B cell (primary cell): ENCODE measurements at regions not wholly inside any gene's neighbourhood (a gene's known extent, or its start where the extent isn't known, plus 50 kb on each side); places are given as distances from the start of the nearest gene placed in this dataset.

Experiments
- ATAC-seq: fragments of 200-7000 bp; cut with Tn5 transposase; one replicate; pipeline ENCODE4 v1.10.0; 2021; ENCODE audit warnings: low read depth, mild to moderate bottlenecking, moderate number of reproducible peaks, moderate library complexity
- CTCF ChIA-PET: fragments of 350-600 bp; sonication (Branson Sonifier 250); formaldehyde crosslinking; loops from one replicate; lab custom pipeline; 2021; ENCODE audit warnings: antibody characterized with exemption, inconsistent platforms; lab: Charles Lee
- POLR2A ChIA-PET: fragments of 350-600 bp; sonication (Branson Sonifier 250); formaldehyde crosslinking; loops from one replicate; lab custom pipeline; 2021; ENCODE audit warnings: antibody characterized with exemption; lab: Charles Lee
- DNase-seq: peaks from one replicate; pipeline ENCODE4 v3.0.0; 2013
- H2AFZ ChIP-seq: 2 replicates; pipeline ENCODE4 v1.6.1; 2012; ENCODE audit warnings: mild to moderate bottlenecking, low read depth, low read length; ENCODE audit not compliant: insufficient read depth, poor library complexity, severe bottlenecking
- H3K27ac ChIP-seq, 2 donors: 1 replicate in 1 of 2; 2 replicates in 1 of 2; pipeline ENCODE4 v1.5.1; 2012 to 2013; ENCODE audit warnings: low read length in 2 of 2, mild to moderate bottlenecking in 2 of 2, moderate library complexity in 1 of 2
- H3K27me3 ChIP-seq, 4 experiments: fragments of 200-600 bp in 1 of 4; sonication (generic) in 1 of 4; replicated peaks in 1 of 4; 1 replicate in 2 of 4; 2 replicates in 2 of 4; pipeline versions ENCODE4 v1.6.1 to v1.7.0; 2013 to 2016; ENCODE audit warnings: low read length in 3 of 4, mild to moderate bottlenecking in 2 of 4, mixed read lengths in 1 of 4, moderate library complexity in 1 of 4; ENCODE audit not compliant: insufficient read depth in 4 of 4, control insufficient read depth in 3 of 4; ENCODE audit errors: control extremely low read depth in 1 of 4
- H3K36me3 ChIP-seq, 2 experiments: replicated peaks in 1 of 2; 1 replicate in 1 of 2; 2 replicates in 1 of 2; pipeline versions ENCODE4 v1.6.1 to v1.7.1; 2013; ENCODE audit warnings: low read length in 1 of 2; ENCODE audit not compliant: insufficient read depth in 2 of 2, control insufficient read depth in 1 of 2; ENCODE audit errors: control extremely low read depth in 1 of 2, extremely low read depth in 1 of 2
- H3K4me1 ChIP-seq, 2 donors: fragments of 200-600 bp in 1 of 2; sonication (generic) in 1 of 2; 1 replicate in 1 of 2; 2 replicates in 1 of 2; pipeline versions ENCODE4 v1.5.1 to v1.6.1; 2013 to 2017; ENCODE audit warnings: low read length in 2 of 2; ENCODE audit not compliant: control insufficient read depth in 2 of 2, insufficient read depth in 2 of 2
- H3K4me2 ChIP-seq: replicated peaks from 2 replicates; pipeline ENCODE3; 2012; ENCODE audit warnings: mild to moderate bottlenecking, low read depth, low read length; ENCODE audit not compliant: poor library complexity, severe bottlenecking
- H3K4me3 ChIP-seq, 5 experiments: fragments of 200-600 bp in 1 of 5; sonication (generic) in 1 of 5; 1 replicate in 3 of 5; 2 replicates in 2 of 5; pipeline versions ENCODE4 v1.5.1 to v1.7.0; 2011 to 2016; ENCODE audit warnings: low read length in 4 of 5, mild to moderate bottlenecking in 4 of 5, low read depth in 2 of 5, control low read depth in 1 of 5, moderate library complexity in 1 of 5; ENCODE audit not compliant: insufficient read depth in 1 of 5; ENCODE audit errors: control extremely low read depth in 1 of 5, extremely low read depth in 1 of 5
- H3K79me2 ChIP-seq: fragments of 200-600 bp; sonication (generic); one replicate; pipeline ENCODE4 v1.6.0; 2016; ENCODE audit warnings: low read length; ENCODE audit not compliant: control insufficient read depth, insufficient read depth
- H3K9ac ChIP-seq: fragments of 200-600 bp; sonication (generic); 2 replicates; pipeline ENCODE4 v1.6.1; 2017; ENCODE audit warnings: mild to moderate bottlenecking, low read length, moderate library complexity
- H3K9me3 ChIP-seq, 3 donors: one replicate each; pipeline versions ENCODE4 v1.6.1 to v1.7.1; 2013; ENCODE audit warnings: low read length in 2 of 3; ENCODE audit not compliant: control insufficient read depth in 2 of 3, insufficient read depth in 1 of 3; ENCODE audit errors: control extremely low read depth in 1 of 3
- H4K20me1 ChIP-seq: 2 replicates; pipeline ENCODE4 v1.6.0; 2012; ENCODE audit warnings: mild to moderate bottlenecking, low read length; ENCODE audit not compliant: insufficient read depth, control insufficient read depth, poor library complexity, severe bottlenecking
- H3K27ac Mint-ChIP-seq: one replicate; pipeline ENCODE4 v1.8.0; 2021; ENCODE audit warnings: mixed read lengths
- H3K27me3 Mint-ChIP-seq: one replicate; pipeline ENCODE4 v1.8.0; 2021; ENCODE audit warnings: mixed read lengths
- H3K4me1 Mint-ChIP-seq: one replicate; pipeline ENCODE4 v1.8.0; 2021; ENCODE audit warnings: mixed read lengths
- H3K4me3 Mint-ChIP-seq: one replicate; pipeline ENCODE4 v1.8.0; 2021; ENCODE audit warnings: mixed read lengths
- H3K9me3 Mint-ChIP-seq: one replicate; pipeline ENCODE4 v1.8.0; 2022; ENCODE audit warnings: mixed read lengths; ENCODE audit not compliant: insufficient read depth
- EZH2 ChIP-seq: IDR thresholded peaks from 2 replicates; pipeline ENCODE4 v1.6.1; 2012; ENCODE audit warnings: borderline replicate concordance, low read depth, mild to moderate bottlenecking, moderate library complexity, low read length; ENCODE audit not compliant: insufficient read depth, poor library complexity, severe bottlenecking
- WGBS: methylation state at CpG from one replicate; pipeline ENCODE4 v1.1.5; 2013; ENCODE audit warnings: missing lambda C conversion rate; ENCODE audit not compliant: insufficient coverage; 5-methylcytosine and 5-hydroxymethylcytosine counted together
- intact Hi-C: fragments of 100-400 bp; cut with micrococcal nuclease; formaldehyde crosslinking; loops from one replicate; pipeline ENCODE4 v1.10.0; 2022
- TF ChIP-seq, protein P1 (sequence below): fragments of 200-600 bp; IDR thresholded peaks from one replicate; pipeline ENCODE4 v1.8.0; 2022; ENCODE audit warnings: antibody characterized with exemption, mild to moderate bottlenecking

DNA sequence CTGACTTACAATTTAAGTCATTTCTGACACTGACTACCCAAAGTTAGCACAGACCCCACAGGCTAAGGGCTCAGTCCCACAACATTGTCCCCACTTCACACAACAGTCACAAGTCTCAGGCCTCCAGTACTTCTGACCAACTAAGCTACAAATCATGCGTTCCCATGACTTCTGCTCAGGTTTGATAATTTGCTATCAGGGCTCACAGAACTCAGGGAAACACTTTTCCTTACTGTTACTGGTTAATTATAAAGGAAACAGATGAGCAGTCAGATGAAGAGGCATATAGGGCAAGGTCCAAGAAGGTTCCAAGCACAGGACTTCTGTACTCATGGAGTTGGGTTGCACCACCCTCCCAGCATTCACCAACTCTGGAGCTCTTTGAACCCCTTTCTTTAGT, 151.2 kb upstream of the TNR start:
- DNase-seq (no peak), ATAC-seq (no peak)
- Histone ChIP-seq H3K4me2 (no peak overlapping the region), H3K4me3 (no peak overlapping the region), H4K20me1 (no peaks in the 10 kb centered on the region), H3K79me2 (no peaks in the 10 kb centered on the region), H2AFZ (no peak overlapping the region), H3K9me3 (peaks cover 0 to 9% (median 0%) of the 10 kb centered on the region in 3 donors), H3K27ac (no peak overlapping the region), H3K36me3 (no peaks in the 10 kb centered on the region), H3K4me1 (no peaks in the 10 kb centered on the region), H3K27me3 (no peaks in the 10 kb centered on the region), H3K9ac (no peak overlapping the region)
- ChIA-PET POLR2A (no interaction called here), CTCF (no interaction called here)
- no peak for TF ChIP-seq EZH2
- TF ChIP-seq, protein P1, sequence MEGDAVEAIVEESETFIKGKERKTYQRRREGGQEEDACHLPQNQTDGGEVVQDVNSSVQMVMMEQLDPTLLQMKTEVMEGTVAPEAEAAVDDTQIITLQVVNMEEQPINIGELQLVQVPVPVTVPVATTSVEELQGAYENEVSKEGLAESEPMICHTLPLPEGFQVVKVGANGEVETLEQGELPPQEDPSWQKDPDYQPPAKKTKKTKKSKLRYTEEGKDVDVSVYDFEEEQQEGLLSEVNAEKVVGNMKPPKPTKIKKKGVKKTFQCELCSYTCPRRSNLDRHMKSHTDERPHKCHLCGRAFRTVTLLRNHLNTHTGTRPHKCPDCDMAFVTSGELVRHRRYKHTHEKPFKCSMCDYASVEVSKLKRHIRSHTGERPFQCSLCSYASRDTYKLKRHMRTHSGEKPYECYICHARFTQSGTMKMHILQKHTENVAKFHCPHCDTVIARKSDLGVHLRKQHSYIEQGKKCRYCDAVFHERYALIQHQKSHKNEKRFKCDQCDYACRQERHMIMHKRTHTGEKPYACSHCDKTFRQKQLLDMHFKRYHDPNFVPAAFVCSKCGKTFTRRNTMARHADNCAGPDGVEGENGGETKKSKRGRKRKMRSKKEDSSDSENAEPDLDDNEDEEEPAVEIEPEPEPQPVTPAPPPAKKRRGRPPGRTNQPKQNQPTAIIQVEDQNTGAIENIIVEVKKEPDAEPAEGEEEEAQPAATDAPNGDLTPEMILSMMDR = no peak
- no peak overlapping the region for H3K27ac Mint-ChIP-seq
- H3K27me3 Mint-ChIP-seq = peaks cover 4% of the 10 kb centered on the region
- no CpG with 5 or more reads among the region's 1 CpG for WGBS
- H3K4me1 Mint-ChIP-seq = no peaks in the 10 kb centered on the region
- no peaks in the 10 kb centered on the region for H3K9me3 Mint-ChIP-seq
- H3K4me3 Mint-ChIP-seq = no peak overlapping the region
- intact Hi-C loops = no loop called here

DNA sequence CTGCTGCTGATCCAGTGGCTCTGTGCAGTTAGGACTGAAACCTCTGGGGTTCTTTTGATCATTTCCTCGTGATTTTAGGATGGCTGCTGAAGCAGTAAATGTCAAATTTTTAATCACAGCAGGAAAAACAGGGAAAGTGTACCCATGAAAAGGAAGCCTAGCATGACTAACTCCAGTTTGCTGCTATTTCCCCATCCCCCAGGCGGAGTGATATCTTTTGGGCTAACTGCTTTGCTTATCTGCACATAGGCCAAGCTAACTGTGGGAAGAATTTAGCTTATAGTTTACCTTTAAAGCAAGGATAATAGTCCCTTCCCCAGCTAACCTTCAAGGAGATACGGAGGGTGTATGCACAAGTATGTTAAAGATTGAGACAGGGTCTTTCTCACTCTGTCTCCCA, 149.8 kb upstream of the TNR start:
- no peaks in the 10 kb centered on the region for H4K20me1 ChIP-seq
- H3K9me3 ChIP-seq = peaks cover 0 to 9% (median 0%) of the 10 kb centered on the region in 3 donors
- no peaks in the 10 kb centered on the region for H3K36me3 ChIP-seq
- no peak overlapping the region for H3K27ac Mint-ChIP-seq
- H3K27me3 Mint-ChIP-seq = peaks cover 4% of the 10 kb centered on the region
- H3K27ac ChIP-seq = no peak overlapping the region
- no peak overlapping the region for H3K4me3 Mint-ChIP-seq
- no peak overlapping the region for H3K4me3 ChIP-seq
- H3K9me3 Mint-ChIP-seq = no peaks in the 10 kb centered on the region
- H3K9ac ChIP-seq = no peak overlapping the region
- ATAC-seq = no peak
- H3K79me2 ChIP-seq = no peaks in the 10 kb centered on the region
- H2AFZ ChIP-seq = no peak overlapping the region
- TF ChIP-seq EZH2 = no peak
- TF ChIP-seq, protein P1 = no peak
- H3K4me1 Mint-ChIP-seq = no peaks in the 10 kb centered on the region
- H3K4me2 ChIP-seq = no peak overlapping the region
- H3K27me3 ChIP-seq = no peaks in the 10 kb centered on the region
- no peak for DNase-seq
- intact Hi-C loops = no loop called here
- no peaks in the 10 kb centered on the region for H3K4me1 ChIP-seq
- 50% methylated on average over 2 of the region's 3 CpGs for WGBS
- ChIA-PET CTCF (interaction anchor here (0.7 kb wide), 1 partner anchor 68 kb away, joined by 3 read pairs; no protein-coding TSS in a partner anchor), POLR2A (no interaction called here)
